ENCODE measurements at regions not wholly inside any gene's neighbourhood (a gene's known extent, or its start where the extent isn't known, plus 50 kb on each side); places are given as distances from the start of the nearest gene placed in this dataset.

- CTCF ChIA-PET (ENCODE audit: unreplicated experiment) = no interaction called here
- no TSS peak for BruUV-seq (replicated peaks)
- Histone ChIP-seq H3K27ac (ENCODE audit: low read depth, low read length, poor library complexity, severe bottlenecking) (no peak overlapping the region), H3K79me2 (ENCODE audit: insufficient read depth, low read depth, low read length) (no peaks in the 10 kb centered on the region), H3K4me1 (ENCODE audit: insufficient read depth, low read length, poor library complexity, severe bottlenecking) (no peaks in the 10 kb centered on the region), H3K9me2 (ENCODE audit: insufficient read depth, low read length) (no peaks in the 10 kb centered on the region), H3K36me3 (ENCODE audit: insufficient read depth, low read length) (no peaks in the 10 kb centered on the region), H3K9me3 (ENCODE audit: low read length) (no peaks in the 10 kb centered on the region), H2AFZ (ENCODE audit: low read length) (no peak overlapping the region), H3K4me3 (ENCODE audit: low read depth, low read length, poor library complexity, severe bottlenecking) (no peak overlapping the region), H3K4me2 (ENCODE audit: low read length) (no peak overlapping the region), H4K20me1 (ENCODE audit: insufficient read depth, low read length) (no peaks in the 10 kb centered on the region)
- TF ChIP-seq EZH2phosphoT487 (IDR thresholded peaks at IDR 0.05; ENCODE audit: borderline replicate concordance, low read depth, low read length) = no peak
- TF ChIP-seq, protein P1, sequence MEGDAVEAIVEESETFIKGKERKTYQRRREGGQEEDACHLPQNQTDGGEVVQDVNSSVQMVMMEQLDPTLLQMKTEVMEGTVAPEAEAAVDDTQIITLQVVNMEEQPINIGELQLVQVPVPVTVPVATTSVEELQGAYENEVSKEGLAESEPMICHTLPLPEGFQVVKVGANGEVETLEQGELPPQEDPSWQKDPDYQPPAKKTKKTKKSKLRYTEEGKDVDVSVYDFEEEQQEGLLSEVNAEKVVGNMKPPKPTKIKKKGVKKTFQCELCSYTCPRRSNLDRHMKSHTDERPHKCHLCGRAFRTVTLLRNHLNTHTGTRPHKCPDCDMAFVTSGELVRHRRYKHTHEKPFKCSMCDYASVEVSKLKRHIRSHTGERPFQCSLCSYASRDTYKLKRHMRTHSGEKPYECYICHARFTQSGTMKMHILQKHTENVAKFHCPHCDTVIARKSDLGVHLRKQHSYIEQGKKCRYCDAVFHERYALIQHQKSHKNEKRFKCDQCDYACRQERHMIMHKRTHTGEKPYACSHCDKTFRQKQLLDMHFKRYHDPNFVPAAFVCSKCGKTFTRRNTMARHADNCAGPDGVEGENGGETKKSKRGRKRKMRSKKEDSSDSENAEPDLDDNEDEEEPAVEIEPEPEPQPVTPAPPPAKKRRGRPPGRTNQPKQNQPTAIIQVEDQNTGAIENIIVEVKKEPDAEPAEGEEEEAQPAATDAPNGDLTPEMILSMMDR (conservative IDR thresholded peaks at IDR 0.05; ENCODE audit: low read length) = no peak
- intact Hi-C loops (cut with micrococcal nuclease; ENCODE audit: unreplicated experiment) = no loop called here
- POLR2A ChIA-PET = no interaction called here
- no peak for DNase-seq (ENCODE audit: low spot score)
These were observed 331.0 kb upstream of the PITX2 start for GRCh38 chr4:110953898-110954297.

DNA sequence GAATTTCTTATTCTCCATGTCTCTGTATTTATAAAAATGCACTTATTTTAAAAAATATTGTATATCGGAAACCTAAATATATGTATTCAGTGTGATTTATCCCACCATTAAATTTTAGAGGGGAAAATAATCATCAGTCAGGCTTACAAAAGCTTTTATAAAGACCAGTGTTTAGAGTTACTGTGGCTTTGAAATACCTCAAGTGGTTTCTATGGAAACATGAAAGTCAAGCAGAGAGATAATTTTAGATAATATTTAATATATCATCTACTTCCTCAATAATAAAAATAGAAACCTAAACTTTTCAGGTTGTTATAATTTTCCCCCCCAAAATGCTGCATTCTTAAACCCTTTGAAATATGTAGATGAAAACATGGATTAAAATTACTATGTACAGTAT, 332.9 kb upstream of the PITX2 start:
- Histone ChIP-seq H3K4me2 (ENCODE audit: low read length) (no peak overlapping the region), H2AFZ (ENCODE audit: low read length) (no peak overlapping the region), H3K36me3 (ENCODE audit: insufficient read depth, low read length) (no peaks in the 10 kb centered on the region), H3K79me2 (ENCODE audit: insufficient read depth, low read depth, low read length) (no peaks in the 10 kb centered on the region), H3K9me2 (ENCODE audit: insufficient read depth, low read length) (no peaks in the 10 kb centered on the region), H4K20me1 (ENCODE audit: insufficient read depth, low read length) (no peaks in the 10 kb centered on the region), H3K9me3 (ENCODE audit: low read length) (no peaks in the 10 kb centered on the region), H3K4me1 (ENCODE audit: insufficient read depth, low read length, poor library complexity, severe bottlenecking) (no peaks in the 10 kb centered on the region), H3K4me3 (ENCODE audit: low read depth, low read length, poor library complexity, severe bottlenecking) (no peak overlapping the region), H3K27ac (ENCODE audit: low read depth, low read length, poor library complexity, severe bottlenecking) (no peak overlapping the region)
- intact Hi-C loops (cut with micrococcal nuclease; ENCODE audit: unreplicated experiment) = no loop called here
- TF ChIP-seq, protein P1 (conservative IDR thresholded peaks at IDR 0.05; ENCODE audit: low read length) = no peak
- TF ChIP-seq EZH2phosphoT487 (IDR thresholded peaks at IDR 0.05; ENCODE audit: borderline replicate concordance, low read depth, low read length) = no peak
- DNase-seq (ENCODE audit: low spot score) = no peak
- CTCF ChIA-PET (ENCODE audit: unreplicated experiment) = no interaction called here
- BruUV-seq (replicated peaks) = no TSS peak
- POLR2A ChIA-PET = interaction anchor here (0.5 to 0.6 kb wide), 2 partner anchors 21 to 293 kb away, joined by 3 read pairs; no protein-coding TSS in a partner anchor

- H3K79me2 ChIP-seq (ENCODE audit: insufficient read depth, low read depth, low read length) = no peaks in the 10 kb centered on the region
- no peaks in the 10 kb centered on the region for H3K4me1 ChIP-seq (ENCODE audit: insufficient read depth, low read length, poor library complexity, severe bottlenecking)
- no peak overlapping the region for H2AFZ ChIP-seq (ENCODE audit: low read length)
- H3K4me2 ChIP-seq (ENCODE audit: low read length) = no peak overlapping the region
- no peaks in the 10 kb centered on the region for H4K20me1 ChIP-seq (ENCODE audit: insufficient read depth, low read length)
- no peak overlapping the region for H3K27ac ChIP-seq (ENCODE audit: low read depth, low read length, poor library complexity, severe bottlenecking)
- DNase-seq (ENCODE audit: low spot score) = peak; percentile 36
- intact Hi-C loops (cut with micrococcal nuclease; ENCODE audit: unreplicated experiment) = loop anchor here (1.0 kb wide), 1 partner anchor 328 kb away; no protein-coding TSS in a partner anchor
- no peak for TF ChIP-seq EZH2phosphoT487 (IDR thresholded peaks at IDR 0.05; ENCODE audit: borderline replicate concordance, low read depth, low read length)
- TF ChIP-seq, protein P1 (conservative IDR thresholded peaks at IDR 0.05; ENCODE audit: low read length) = peak; percentile 86
- no peaks in the 10 kb centered on the region for H3K9me2 ChIP-seq (ENCODE audit: insufficient read depth, low read length)
- ChIA-PET POLR2A (interaction anchor here (0.5 to 0.9 kb wide), 3 partner anchors 10 to 273 kb away, joined by 3 to 6 read pairs (median 3); no protein-coding TSS in a partner anchor), CTCF (ENCODE audit: unreplicated experiment) (no interaction called here)
- H3K9me3 ChIP-seq (ENCODE audit: low read length) = no peaks in the 10 kb centered on the region
- H3K4me3 ChIP-seq (ENCODE audit: low read depth, low read length, poor library complexity, severe bottlenecking) = no peak overlapping the region
- H3K36me3 ChIP-seq (ENCODE audit: insufficient read depth, low read length) = no peaks in the 10 kb centered on the region
- no TSS peak for BruUV-seq (replicated peaks)
These were observed 336.3 kb upstream of the PITX2 start for GRCh38 chr4:110959041-110959643.

Data from OCI-LY7 (cell line).